ENCODE measurements at regions not wholly inside any gene's neighbourhood (a gene's known extent, or its start where the extent isn't known, plus 50 kb on each side); places are given as distances from the start of the nearest gene placed in this dataset.

DNA sequence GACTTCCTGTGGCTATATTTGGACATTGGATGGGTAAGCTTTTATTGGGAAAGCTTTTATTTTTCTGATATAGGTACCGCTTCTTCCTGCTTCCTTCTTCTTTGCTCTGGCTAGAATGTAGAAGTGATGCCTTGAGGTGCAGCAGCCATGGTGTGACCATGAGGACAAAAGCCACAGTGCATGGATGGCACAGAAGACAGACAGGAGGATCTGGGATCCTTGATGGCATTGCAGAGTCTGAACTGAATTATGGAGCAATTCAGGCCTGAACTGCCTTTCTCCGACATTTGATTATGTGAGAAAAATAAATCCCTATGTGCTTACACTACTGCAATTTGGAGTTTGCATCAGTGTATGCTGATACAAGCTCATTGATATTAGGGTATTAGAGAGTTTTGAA is 191.3 kb upstream of the CRY1 start:
- DNase-seq, result no peak

GRCh38 chr12:107287436-107288413 is 194.4 kb upstream of the CRY1 start:
- no peak for DNase-seq

DNA sequence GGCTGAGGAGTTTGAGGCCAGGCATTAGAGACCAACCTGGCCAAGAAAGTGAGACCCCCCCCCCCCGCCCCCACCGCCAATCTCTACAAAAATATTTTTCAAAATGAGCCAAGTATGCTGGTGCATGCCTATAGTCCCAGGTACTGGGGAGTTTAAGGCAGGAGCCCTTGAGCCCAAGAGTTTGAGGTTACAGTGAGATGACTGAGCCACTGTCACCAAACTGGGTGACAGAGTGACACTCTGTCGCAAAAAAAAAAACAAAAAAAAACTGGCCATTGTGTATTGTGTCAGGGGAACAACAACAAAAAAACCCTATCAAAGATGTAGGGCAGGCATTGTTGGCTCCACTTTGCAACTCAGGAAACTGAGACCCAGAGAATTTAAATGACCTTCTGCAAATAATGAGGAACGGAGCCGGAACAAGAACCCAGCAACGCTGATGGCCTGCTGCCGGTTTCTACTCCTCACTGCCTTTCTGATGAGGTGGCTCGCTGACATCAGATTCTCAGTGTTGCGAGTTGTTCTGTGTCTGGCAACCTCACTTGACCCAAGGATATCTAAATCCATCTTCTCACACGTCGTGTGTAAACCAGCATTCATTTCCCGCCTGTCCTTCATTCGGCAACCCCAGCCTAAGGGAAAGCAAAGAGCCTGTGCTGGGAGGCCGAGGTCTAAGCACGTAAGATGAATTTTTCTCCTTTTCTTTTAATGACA is 195.2 kb upstream of the CRY1 start:
- no peak for DNase-seq

GRCh38 chr12:107291018-107291417 is 197.7 kb upstream of the CRY1 start:
- no peak for DNase-seq

DNA sequence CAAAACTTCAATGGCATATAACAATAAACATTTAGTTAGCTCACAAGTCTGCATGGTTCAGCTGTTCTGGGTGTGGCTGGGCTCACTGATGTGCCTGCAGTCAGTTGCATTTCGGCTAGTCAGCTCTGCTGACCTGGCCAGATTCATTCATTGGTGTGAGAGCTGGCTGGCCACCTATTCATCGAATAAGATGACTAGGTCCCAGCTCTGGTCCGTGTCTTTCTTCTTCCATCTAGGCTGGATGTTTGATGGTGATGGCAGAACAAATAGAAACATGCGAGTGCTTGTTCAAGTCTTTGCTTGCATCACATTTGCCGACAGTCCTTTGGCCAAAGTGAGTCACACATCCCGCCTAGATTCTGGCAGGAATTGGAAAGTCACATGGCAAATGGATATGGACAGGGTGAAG is 203.3 kb upstream of the CRY1 start:
- DNase-seq, result no peak

- DNase-seq, result no peak
These were observed 209.4 kb upstream of the CRY1 start for GRCh38 chr12:107302649-107303341.

DNA sequence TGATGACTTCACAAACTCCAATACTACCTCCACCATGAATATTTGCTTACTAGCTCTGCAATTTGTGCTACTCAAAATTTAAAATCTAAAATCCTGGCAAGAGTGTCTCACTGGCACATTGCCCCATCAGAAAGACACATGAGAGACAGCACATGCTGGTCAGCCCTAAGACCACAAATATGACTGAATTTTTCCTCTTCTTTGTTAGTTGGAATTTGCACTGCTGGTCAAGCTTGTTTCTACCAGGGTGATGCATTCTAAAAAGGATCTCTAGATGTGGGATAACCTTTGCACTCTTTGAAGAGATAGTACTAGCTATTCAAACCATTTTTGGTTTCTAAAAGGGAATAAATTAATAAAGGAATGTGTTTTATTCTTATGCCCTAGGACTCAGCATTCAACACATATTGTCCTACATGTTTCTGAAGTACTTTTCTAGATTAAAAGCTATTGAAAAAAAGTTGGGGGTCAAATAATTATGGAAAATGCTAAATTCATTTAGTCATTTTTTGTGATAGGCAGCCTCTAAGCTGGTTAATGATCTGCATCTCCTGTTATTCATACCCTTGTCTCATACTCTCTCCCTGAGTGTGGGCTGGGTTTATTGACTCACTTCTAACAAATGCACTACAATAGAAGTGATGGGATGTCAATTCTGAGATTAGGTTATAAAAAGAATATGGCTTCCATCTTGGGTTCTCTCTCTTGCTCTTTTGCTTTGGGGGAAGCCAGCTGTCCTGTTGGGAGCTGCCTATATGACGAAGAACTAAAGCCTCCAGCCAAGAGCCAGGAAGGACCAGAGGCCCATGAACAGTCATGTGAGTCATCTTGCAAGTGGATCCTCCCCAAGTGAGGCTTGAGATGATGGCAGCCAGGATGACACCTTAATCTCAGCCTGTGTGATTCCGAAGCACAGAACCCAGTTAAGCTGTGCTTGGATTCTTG is 211.5 kb upstream of the CRY1 start:
- no peak for DNase-seq

DNA sequence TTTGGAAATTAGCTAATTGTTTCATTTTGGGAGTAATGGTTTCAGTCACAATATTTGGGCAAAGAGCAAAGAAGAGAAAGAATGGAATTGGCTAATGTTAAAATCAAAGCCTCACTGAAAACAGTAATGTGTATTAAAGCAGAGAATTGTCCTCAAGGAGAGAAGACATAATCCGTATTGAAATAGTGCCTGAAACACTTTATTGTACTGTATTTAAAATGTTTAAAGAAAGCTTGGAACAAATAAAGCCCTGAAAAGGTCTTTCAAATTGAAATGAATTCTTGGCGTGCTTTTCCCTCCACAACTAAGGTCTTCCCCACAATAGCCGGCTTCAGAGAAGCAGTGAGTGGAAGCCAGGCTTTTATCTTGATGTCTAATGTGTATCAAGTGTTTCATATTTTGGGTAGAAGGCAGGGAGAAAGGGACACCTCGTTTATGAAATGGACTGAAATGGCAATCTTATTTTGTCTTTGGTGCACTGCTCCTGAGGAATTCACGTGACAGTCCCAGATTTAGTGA is 212.9 kb upstream of the CRY1 start:
- no peak for DNase-seq

DNA sequence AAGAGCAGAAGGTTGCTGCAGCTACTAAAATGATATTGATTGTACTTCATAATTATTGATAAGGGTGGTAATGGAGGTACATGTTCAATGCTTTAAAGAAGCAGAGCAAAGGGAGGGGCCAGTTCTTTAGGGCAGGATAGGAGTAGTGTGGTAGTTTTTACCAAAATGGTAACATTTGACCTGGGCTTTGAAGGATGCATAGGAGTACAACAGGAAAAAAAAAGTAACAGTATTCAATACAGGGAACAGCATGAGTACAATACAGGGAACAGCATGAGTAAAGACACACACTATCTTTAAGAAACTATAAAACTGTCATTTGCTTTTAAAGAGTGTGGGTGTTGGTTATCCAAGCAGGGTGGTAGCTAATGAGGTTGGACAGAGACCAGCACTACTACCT is 215.0 kb upstream of the CRY1 start:
- DNase-seq, result no peak

DNA sequence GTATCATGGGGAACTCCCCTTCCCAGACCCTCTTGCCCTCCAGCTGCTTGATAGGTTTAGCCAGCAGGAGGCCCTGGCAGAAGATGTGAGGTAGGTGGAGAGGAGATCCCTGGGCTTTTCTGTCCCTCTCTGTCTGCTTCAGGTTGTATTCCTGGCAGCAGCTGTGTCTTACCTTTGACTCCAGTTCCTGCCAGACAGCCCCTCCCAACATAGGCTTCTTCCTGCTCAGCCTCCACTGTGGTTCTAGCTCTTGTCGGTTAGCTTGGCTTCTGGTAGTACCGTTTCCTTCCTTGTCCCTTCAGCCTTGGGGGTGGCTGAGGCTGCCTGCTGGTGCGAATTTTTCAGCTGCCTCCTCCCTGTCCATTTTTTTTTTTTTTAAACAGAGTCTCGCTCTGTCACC is 215.7 kb upstream of the CRY1 start:
- no peak for DNase-seq

DNA sequence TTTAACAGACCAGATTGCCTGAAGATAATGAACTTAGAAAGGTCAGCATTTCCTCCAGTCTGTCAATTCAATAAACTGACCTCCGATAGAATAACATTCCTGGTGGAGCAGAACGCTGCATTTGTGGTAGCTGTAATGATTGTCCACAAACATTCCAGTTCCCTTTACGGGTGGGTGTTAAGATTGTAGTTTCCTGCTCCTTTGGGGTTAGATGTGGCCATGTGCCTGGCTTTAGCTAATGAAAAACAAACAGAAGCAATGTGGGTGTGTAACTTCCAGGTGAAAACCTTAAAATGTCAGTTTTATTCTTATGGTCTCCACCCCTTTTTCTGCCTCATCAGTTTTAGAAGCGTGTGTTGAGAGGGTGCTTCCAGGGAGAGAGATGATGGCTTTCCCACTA is 217.3 kb upstream of the CRY1 start:
- no peak for DNase-seq

- peak; percentile 28 for DNase-seq
These were observed 218.3 kb upstream of the CRY1 start for GRCh38 chr12:107311682-107312081.

- no peak for DNase-seq
These were observed 224.6 kb upstream of the CRY1 start for GRCh38 chr12:107317751-107318555.

GRCh38 chr12:107318556-107318805 is 225.1 kb upstream of the CRY1 start:
- DNase-seq, result no peak

DNA sequence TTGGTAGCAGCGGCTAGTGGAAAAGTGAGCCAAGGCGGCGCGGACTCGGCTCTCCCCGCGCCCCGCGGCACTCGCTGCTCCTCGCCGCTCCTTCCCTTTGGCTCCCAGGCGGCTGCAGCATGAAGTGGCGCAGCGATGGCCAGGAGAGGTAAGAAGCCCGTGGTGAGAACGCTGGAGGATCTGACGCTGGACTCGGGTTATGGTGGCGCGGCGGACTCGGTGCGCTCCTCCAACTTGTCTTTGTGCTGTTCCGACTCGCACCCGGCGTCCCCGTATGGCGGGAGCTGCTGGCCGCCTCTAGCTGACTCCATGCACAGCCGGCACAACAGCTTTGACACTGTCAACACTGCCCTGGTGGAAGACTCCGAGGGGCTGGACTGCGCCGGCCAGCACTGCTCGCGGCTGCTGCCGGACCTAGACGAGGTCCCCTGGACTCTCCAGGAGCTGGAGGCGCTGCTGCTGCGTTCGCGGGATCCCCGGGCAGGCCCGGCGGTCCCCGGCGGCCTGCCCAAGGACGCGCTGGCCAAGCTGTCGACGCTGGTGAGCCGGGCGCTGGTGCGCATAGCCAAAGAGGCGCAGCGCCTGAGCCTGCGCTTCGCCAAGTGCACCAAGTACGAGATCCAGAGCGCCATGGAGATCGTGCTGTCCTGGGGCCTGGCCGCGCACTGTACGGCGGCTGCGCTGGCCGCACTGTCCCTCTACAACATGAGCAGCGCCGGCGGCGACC is 225.6 kb upstream of the CRY1 start:
- DNase-seq, result no peak

DNA sequence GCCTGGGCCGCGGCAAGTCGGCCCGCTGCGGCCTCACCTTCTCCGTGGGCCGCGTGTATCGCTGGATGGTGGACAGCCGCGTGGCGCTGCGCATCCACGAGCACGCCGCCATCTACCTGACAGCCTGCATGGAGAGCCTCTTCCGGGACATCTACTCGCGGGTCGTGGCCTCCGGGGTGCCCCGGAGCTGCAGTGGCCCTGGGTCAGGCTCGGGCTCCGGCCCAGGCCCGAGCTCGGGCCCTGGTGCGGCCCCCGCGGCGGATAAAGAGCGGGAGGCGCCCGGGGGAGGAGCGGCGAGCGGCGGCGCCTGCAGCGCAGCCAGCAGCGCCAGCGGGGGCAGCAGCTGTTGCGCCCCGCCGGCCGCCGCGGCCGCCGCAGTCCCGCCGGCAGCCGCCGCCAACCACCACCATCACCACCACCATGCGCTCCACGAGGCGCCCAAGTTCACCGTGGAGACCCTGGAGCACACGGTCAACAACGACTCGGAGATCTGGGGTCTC is 226.2 kb upstream of the CRY1 start:
- no peak for DNase-seq

- DNase-seq, result no peak
These were observed 226.9 kb upstream of the CRY1 start for GRCh38 chr12:107320033-107320928.

DNA sequence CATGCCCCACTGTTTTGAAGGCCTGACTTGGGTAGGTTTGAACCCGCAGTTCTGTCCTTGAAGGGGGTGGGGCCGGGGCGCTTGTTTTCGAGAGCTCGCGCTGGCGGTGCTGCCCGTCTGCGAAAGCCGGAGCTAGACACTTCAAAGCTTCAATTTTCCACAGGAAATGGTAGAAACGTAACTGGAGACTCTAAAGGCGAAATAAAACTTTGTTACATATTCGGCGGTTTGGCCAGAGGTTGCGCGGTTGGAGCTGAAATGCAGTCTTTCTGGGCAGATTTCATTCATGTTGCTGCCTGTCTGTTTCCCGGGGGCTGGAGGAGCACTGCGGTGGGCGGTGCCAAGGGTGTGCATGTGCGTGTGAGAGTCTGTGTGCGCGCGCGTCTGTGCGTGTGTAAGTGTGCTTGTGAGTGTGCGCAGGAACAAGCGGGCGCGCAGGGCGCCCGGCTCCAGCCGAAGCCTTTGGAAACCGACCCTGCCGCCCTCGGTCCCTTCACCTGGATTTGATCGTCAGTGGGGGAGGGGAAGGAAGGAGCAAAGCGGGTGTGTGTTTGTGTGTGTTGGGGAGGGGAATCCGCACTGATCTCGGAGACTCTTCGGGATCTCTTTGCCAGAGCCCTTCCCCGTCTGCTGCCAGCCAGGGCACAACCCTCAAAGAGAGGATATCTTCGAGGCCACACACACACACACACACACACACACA is 227.7 kb upstream of the CRY1 start:
- DNase-seq, result no peak

DNA sequence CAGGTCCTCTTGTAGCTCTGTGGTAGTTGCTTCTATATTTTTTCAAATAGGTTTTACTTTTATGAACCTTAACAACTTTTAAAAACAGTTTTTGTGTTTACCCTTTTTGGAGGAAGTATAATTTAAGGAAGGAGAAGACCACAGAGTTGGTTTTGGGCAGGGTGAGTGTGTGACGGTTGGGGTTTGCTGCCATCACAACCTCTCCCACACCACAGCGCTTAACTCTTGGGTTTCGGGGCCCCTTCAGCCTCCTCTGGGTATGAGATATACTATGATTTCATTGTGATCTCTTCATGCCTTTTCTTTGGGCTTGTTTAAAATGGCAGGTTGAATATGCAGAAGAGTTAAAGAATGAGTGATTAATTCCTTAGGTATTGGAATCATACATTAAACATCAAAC is 228.7 kb upstream of the CRY1 start:
- DNase-seq, result no peak

All from OCI-M1 (cell line).